Mesothelial cell of epicardium (in vitro differentiated cells): ENCODE measurements at regions not wholly inside any gene's neighbourhood (a gene's known extent, or its start where the extent isn't known, plus 50 kb on each side); places are given as distances from the start of the nearest gene placed in this dataset.

Experiments
- DNase-seq, 2 experiments: peaks; one replicate each; pipeline ENCODE4 v3.0.0; 2021; ENCODE audit warnings: low spot score in 2 of 2; ENCODE audit not compliant: unreplicated experiment in 2 of 2
- H3K27ac Mint-ChIP-seq: 2 replicates; pipeline ENCODE4 v1.8.0; 2021; ENCODE audit warnings: mixed read lengths
- H3K27me3 Mint-ChIP-seq: 2 replicates; pipeline ENCODE4 v1.8.0; 2021; ENCODE audit warnings: low read depth, mixed read lengths
- H3K36me3 Mint-ChIP-seq: 2 replicates; pipeline ENCODE4 v1.8.0; 2021; ENCODE audit warnings: mixed read lengths
- H3K4me1 Mint-ChIP-seq: 2 replicates; pipeline ENCODE4 v1.8.0; 2021; ENCODE audit warnings: mixed read lengths
- H3K4me3 Mint-ChIP-seq: 2 replicates; pipeline ENCODE4 v1.8.0; 2021; ENCODE audit warnings: mild to moderate bottlenecking, moderate library complexity, mixed read lengths
- H3K9me3 Mint-ChIP-seq: 2 replicates; pipeline ENCODE4 v1.8.0; 2021; ENCODE audit warnings: mixed read lengths
- CTCF ChIP-seq: fragments of 200-600 bp; sonication (generic); IDR thresholded peaks from one replicate; pipeline ENCODE4 v1.5.0; 2021; ENCODE audit warnings: antibody characterized with exemption; ENCODE audit not compliant: unreplicated experiment

GRCh38 chr2:508121-508520 lies 169.1 kb downstream of the TMEM18 start:
- DNase-seq = no peak
- Mint-ChIP-seq H3K4me1 (no peaks in the 10 kb centered on the region), H3K9me3 (peaks cover 12% of the 10 kb centered on the region), H3K4me3 (no peak overlapping the region), H3K27me3 (peaks cover 15% of the 10 kb centered on the region), H3K27ac (no peak overlapping the region), H3K36me3 (no peaks in the 10 kb centered on the region)
- no peak for TF ChIP-seq CTCF

GRCh38 chr2:506866-507265 lies 170.3 kb downstream of the TMEM18 start:
- Mint-ChIP-seq H3K9me3 (peaks cover 9% of the 10 kb centered on the region), H3K4me1 (no peaks in the 10 kb centered on the region)
- TF ChIP-seq CTCF = no peak

GRCh38 chr2:506451-506850 lies 170.8 kb downstream of the TMEM18 start:
- Mint-ChIP-seq H3K27ac (no peak overlapping the region), H3K4me3 (no peak overlapping the region), H3K4me1 (no peaks in the 10 kb centered on the region), H3K9me3 (peaks cover 9% of the 10 kb centered on the region), H3K27me3 (peaks cover 17% of the 10 kb centered on the region), H3K36me3 (no peaks in the 10 kb centered on the region)
- no peak for DNase-seq
- no peak for TF ChIP-seq CTCF

More at GRCh38 chr2:506866-507265, 170.3 kb downstream of the TMEM18 start:
- Mint-ChIP-seq H3K27me3 (peaks cover 17% of the 10 kb centered on the region), H3K27ac (no peak overlapping the region), H3K36me3 (no peaks in the 10 kb centered on the region), H3K4me3 (no peak overlapping the region)
- DNase-seq = no peak

GRCh38 chr2:505941-506340 lies 171.3 kb downstream of the TMEM18 start:
- H3K9me3 Mint-ChIP-seq = peaks cover 8% of the 10 kb centered on the region
- no peak overlapping the region for H3K27ac Mint-ChIP-seq
- no peaks in the 10 kb centered on the region for H3K4me1 Mint-ChIP-seq
- no peak for TF ChIP-seq CTCF
- no peak overlapping the region for H3K4me3 Mint-ChIP-seq
- H3K36me3 Mint-ChIP-seq = no peaks in the 10 kb centered on the region
- peaks cover 21% of the 10 kb centered on the region for H3K27me3 Mint-ChIP-seq
- DNase-seq = no peak

GRCh38 chr2:503288-503999 lies 173.8 kb downstream of the TMEM18 start:
- TF ChIP-seq CTCF = no peak
- Mint-ChIP-seq H3K27me3 (peaks cover 26% of the 10 kb centered on the region), H3K4me3 (no peak overlapping the region), H3K36me3 (no peaks in the 10 kb centered on the region), H3K27ac (no peak overlapping the region), H3K4me1 (no peaks in the 10 kb centered on the region), H3K9me3 (no peaks in the 10 kb centered on the region)
- no peak for DNase-seq

GRCh38 chr2:502831-503230 lies 174.4 kb downstream of the TMEM18 start:
- Mint-ChIP-seq H3K9me3 (no peaks in the 10 kb centered on the region), H3K4me1 (no peaks in the 10 kb centered on the region), H3K36me3 (no peaks in the 10 kb centered on the region)

More at GRCh38 chr2:502831-503230, 174.4 kb downstream of the TMEM18 start:
- no peak for DNase-seq
- TF ChIP-seq CTCF = no peak
- H3K27ac Mint-ChIP-seq = no peak overlapping the region
- peaks cover 26% of the 10 kb centered on the region for H3K27me3 Mint-ChIP-seq
- no peak overlapping the region for H3K4me3 Mint-ChIP-seq
